ENCODE measurements at regions not wholly inside any gene's neighbourhood (a gene's known extent, or its start where the extent isn't known, plus 50 kb on each side); places are given as distances from the start of the nearest gene placed in this dataset.
"Not testable (repeated sequence)": the region's sequence is repeated elsewhere in the genome, so short reads cannot be mapped to it uniquely, and the experiment has no call there.

DNA sequence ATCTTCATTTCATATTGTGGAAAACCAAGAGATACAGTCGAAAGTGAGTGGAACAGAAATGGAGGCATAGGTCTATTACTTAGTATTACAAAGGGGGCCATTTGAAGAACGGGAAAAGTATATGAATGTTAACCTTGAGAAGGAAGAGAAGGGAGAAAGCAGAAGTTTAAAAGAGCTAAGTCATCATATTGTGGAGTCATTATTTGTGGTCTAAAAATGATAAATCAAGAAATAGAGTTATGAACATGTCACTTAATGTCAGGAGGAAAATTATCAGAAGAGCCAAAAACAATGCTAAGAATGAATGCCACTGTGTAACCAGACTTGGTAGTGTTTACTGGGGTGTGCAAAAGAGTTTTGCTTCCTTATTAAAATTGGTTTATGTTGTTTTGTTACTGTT, 589.5 kb upstream of the LCORL start:
- TF ChIP-seq POLR2AphosphoS5 (IDR thresholded peaks at IDR 0.05; ENCODE audit: low read depth), result no peak
- TF ChIP-seq, protein P1, sequence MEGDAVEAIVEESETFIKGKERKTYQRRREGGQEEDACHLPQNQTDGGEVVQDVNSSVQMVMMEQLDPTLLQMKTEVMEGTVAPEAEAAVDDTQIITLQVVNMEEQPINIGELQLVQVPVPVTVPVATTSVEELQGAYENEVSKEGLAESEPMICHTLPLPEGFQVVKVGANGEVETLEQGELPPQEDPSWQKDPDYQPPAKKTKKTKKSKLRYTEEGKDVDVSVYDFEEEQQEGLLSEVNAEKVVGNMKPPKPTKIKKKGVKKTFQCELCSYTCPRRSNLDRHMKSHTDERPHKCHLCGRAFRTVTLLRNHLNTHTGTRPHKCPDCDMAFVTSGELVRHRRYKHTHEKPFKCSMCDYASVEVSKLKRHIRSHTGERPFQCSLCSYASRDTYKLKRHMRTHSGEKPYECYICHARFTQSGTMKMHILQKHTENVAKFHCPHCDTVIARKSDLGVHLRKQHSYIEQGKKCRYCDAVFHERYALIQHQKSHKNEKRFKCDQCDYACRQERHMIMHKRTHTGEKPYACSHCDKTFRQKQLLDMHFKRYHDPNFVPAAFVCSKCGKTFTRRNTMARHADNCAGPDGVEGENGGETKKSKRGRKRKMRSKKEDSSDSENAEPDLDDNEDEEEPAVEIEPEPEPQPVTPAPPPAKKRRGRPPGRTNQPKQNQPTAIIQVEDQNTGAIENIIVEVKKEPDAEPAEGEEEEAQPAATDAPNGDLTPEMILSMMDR (IDR thresholded peaks at IDR 0.05; ENCODE audit: insufficient read depth, low read length), result no peak
- no peak for TF ChIP-seq GABPA (IDR thresholded peaks at IDR 0.05; ENCODE audit: low read depth)
- TF ChIP-seq, protein P2, sequence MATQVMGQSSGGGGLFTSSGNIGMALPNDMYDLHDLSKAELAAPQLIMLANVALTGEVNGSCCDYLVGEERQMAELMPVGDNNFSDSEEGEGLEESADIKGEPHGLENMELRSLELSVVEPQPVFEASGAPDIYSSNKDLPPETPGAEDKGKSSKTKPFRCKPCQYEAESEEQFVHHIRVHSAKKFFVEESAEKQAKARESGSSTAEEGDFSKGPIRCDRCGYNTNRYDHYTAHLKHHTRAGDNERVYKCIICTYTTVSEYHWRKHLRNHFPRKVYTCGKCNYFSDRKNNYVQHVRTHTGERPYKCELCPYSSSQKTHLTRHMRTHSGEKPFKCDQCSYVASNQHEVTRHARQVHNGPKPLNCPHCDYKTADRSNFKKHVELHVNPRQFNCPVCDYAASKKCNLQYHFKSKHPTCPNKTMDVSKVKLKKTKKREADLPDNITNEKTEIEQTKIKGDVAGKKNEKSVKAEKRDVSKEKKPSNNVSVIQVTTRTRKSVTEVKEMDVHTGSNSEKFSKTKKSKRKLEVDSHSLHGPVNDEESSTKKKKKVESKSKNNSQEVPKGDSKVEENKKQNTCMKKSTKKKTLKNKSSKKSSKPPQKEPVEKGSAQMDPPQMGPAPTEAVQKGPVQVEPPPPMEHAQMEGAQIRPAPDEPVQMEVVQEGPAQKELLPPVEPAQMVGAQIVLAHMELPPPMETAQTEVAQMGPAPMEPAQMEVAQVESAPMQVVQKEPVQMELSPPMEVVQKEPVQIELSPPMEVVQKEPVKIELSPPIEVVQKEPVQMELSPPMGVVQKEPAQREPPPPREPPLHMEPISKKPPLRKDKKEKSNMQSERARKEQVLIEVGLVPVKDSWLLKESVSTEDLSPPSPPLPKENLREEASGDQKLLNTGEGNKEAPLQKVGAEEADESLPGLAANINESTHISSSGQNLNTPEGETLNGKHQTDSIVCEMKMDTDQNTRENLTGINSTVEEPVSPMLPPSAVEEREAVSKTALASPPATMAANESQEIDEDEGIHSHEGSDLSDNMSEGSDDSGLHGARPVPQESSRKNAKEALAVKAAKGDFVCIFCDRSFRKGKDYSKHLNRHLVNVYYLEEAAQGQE (IDR thresholded peaks at IDR 0.05; ENCODE audit: insufficient replicate concordance, low read depth), result no peak
- TF ChIP-seq SPI1 (IDR thresholded peaks at IDR 0.05; ENCODE audit: borderline replicate concordance, low read depth), result no peak
- DNase-seq (ENCODE audit: low read depth in 1 of 2, low spot score in 1 of 2), result no peak

DNA sequence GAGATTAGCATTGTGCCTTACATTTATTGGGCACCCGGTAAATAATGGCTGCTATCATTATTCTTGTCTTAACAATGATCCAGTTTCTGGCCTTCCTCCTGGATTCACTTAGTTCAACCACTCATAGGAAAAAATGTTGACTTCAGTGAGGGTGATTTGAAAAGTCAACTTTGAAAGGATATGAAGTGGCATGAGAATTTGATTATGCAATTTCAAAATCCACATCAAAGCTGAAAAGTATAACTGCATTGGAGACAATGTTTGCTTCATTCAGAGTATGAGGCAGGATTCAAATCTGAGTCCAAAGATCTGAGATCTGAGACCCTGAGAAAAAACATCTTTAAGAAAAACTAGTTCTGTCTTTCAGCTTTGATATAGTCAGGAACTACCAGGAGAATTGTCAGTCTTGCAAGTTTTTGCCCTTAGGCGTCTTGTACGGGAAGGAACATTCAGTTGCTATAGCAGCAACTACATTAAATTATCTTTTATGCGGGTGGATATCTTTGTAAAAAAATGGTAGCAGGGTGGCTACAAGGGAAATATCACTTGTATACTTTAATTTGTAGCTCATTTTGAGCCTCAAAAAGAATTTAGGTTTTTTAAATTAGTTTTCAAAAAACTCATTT, 587.5 kb upstream of the LCORL start:
- TF ChIP-seq SPI1 (IDR thresholded peaks at IDR 0.05; ENCODE audit: borderline replicate concordance, low read depth), result no peak
- TF ChIP-seq, protein P2 (IDR thresholded peaks at IDR 0.05; ENCODE audit: insufficient replicate concordance, low read depth), result no peak
- TF ChIP-seq, protein P1 (IDR thresholded peaks at IDR 0.05; ENCODE audit: insufficient read depth, low read length), result no peak
- no peak for TF ChIP-seq POLR2AphosphoS5 (IDR thresholded peaks at IDR 0.05; ENCODE audit: low read depth)
- TF ChIP-seq GABPA (IDR thresholded peaks at IDR 0.05; ENCODE audit: low read depth), result no peak
- Histone ChIP-seq H3K4me3 (replicated peaks; ENCODE audit: insufficient read depth, low read length) (no peak overlapping the region), H3K27me3 (ENCODE audit: insufficient read depth, poor library complexity, severe bottlenecking) (no peaks in the 10 kb centered on the region), H3K27ac (replicated peaks) (no peak overlapping the region)
- no peak for DNase-seq (ENCODE audit: low read depth in 1 of 2, low spot score in 1 of 2)

More for the DNA sequence above, 589.5 kb upstream of the LCORL start:
- Histone ChIP-seq H3K27ac (replicated peaks) (no peak overlapping the region), H3K4me3 (replicated peaks; ENCODE audit: insufficient read depth, low read length) (no peak overlapping the region), H3K27me3 (ENCODE audit: insufficient read depth, poor library complexity, severe bottlenecking) (no peaks in the 10 kb centered on the region)

DNA sequence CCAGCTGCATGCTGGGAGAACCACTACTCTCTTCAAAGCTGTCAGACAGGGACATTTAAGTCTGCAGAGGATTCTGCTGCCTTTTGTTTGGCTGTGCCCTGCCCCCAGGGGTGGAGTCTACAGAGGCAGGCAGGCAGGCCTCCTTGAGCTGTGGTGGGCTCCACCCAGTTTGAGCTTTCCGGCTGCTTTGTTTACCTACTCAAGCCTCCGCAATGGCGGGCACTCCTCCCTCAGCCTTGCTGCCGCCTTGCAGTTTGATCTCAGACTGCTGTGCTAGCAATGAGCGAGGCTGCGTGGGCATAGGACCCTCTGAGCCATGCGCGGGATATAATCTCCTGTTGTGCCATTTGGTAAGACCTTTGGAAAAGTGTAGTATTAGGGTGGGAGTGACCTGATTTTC, 581.1 kb upstream of the LCORL start:
- DNase-seq (ENCODE audit: low read depth in 1 of 2, low spot score in 1 of 2); H3K27ac ChIP-seq (replicated peaks); H3K4me3 ChIP-seq (replicated peaks; ENCODE audit: insufficient read depth, low read length); H3K27me3 ChIP-seq (ENCODE audit: insufficient read depth, poor library complexity, severe bottlenecking): not testable (repeated sequence)

DNA sequence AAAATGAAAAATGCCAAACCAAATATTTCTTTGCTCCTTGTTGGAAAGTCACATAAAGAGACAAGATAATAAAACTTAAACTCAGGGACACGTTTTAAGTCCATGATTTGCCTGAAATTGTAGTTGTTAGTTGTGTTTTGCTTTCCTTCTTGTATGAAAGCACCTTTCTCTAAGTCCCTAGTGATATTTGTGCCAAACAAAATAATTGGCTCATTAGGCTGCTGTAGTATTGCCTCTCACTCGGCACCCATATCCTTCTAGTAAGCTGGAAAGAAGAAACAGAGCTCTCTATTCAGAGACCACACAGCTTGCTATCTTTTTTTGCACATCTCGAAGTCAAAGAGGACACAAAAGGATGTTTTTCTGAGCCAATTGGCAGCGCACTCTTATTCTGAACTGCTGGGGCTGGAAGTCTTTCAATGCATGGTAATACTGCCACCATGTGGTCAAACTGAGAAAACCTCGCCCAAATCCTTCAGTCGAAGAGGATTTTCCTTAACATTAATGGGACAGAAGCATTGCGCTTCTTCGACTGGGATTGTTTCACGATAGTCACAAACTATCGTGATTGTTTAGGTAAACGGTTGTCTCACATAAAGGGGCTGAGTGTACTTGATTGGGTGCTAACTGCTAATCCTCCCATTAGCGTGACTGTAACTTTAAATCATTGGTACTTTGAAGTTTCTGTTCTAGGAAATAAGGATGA, 571.9 kb upstream of the LCORL start:
- TF ChIP-seq, protein P1 (IDR thresholded peaks at IDR 0.05; ENCODE audit: insufficient read depth, low read length), result peak; percentile 75
- TF ChIP-seq, protein P2 (IDR thresholded peaks at IDR 0.05; ENCODE audit: insufficient replicate concordance, low read depth), result no peak
- Histone ChIP-seq H3K27ac (replicated peaks) (no peak overlapping the region), H3K27me3 (ENCODE audit: insufficient read depth, poor library complexity, severe bottlenecking) (no peaks in the 10 kb centered on the region), H3K4me3 (replicated peaks; ENCODE audit: insufficient read depth, low read length) (no peak overlapping the region)
- peak; percentile 30 to 40 for DNase-seq (ENCODE audit: low read depth in 1 of 2, low spot score in 1 of 2)

Measured in HL-60 (cell line).